ENCODE measurements at regions not wholly inside any gene's neighbourhood (a gene's known extent, or its start where the extent isn't known, plus 50 kb on each side); places are given as distances from the start of the nearest gene placed in this dataset.

- Histone ChIP-seq H3K4me1 (ENCODE audit: control insufficient read depth, insufficient read depth, low read length) (no peaks in the 10 kb centered on the region), H3K9me3 (ENCODE audit: control insufficient read depth, insufficient read depth, low read length) (no peaks in the 10 kb centered on the region), H3K27ac (ENCODE audit: low read depth, low read length) (no peak overlapping the region), H3K27me3 (ENCODE audit: control insufficient read depth, insufficient read depth, low read length) (no peaks in the 10 kb centered on the region), H3K36me3 (ENCODE audit: control insufficient read depth, insufficient read depth, low read length) (no peaks in the 10 kb centered on the region), H3K4me3 (ENCODE audit: low read depth, low read length) (no peak overlapping the region), H3K9ac (ENCODE audit: low read depth, low read length) (no peak overlapping the region)
Observed at GRCh38 chr6:71592643-71593042, 293.7 kb upstream of the RIMS1 start.

- Histone ChIP-seq H3K36me3 (ENCODE audit: control insufficient read depth, insufficient read depth, low read length) (no peaks in the 10 kb centered on the region), H3K9me3 (ENCODE audit: control insufficient read depth, insufficient read depth, low read length) (no peaks in the 10 kb centered on the region), H3K4me1 (ENCODE audit: control insufficient read depth, insufficient read depth, low read length) (0 out of 2 replicates have a peak, but pooled peaks cover 3% of the 10 kb centered on the region), H3K27me3 (ENCODE audit: control insufficient read depth, insufficient read depth, low read length) (no peaks in the 10 kb centered on the region), H3K27ac (ENCODE audit: low read depth, low read length) (no peak overlapping the region), H3K9ac (ENCODE audit: low read depth, low read length) (no peak overlapping the region), H3K4me3 (ENCODE audit: low read depth, low read length) (no peak overlapping the region)
Observed at GRCh38 chr6:71599359-71599758, 287.0 kb upstream of the RIMS1 start.

GRCh38 chr6:71602385-71603007 lies 283.9 kb upstream of the RIMS1 start:
- H3K4me3 ChIP-seq (ENCODE audit: low read depth, low read length), result no peak overlapping the region
- no peaks in the 10 kb centered on the region for H3K27me3 ChIP-seq (ENCODE audit: control insufficient read depth, insufficient read depth, low read length)
- no peaks in the 10 kb centered on the region for H3K36me3 ChIP-seq (ENCODE audit: control insufficient read depth, insufficient read depth, low read length)
- H3K9ac ChIP-seq (ENCODE audit: low read depth, low read length), result no peak overlapping the region
- H3K4me1 ChIP-seq (ENCODE audit: control insufficient read depth, insufficient read depth, low read length), result 0 out of 2 replicates have a peak, but pooled peaks cover 3% of the 10 kb centered on the region
- no peak overlapping the region for H3K27ac ChIP-seq (ENCODE audit: low read depth, low read length)
- no peaks in the 10 kb centered on the region for H3K9me3 ChIP-seq (ENCODE audit: control insufficient read depth, insufficient read depth, low read length)

- Histone ChIP-seq H3K4me3 (ENCODE audit: low read depth, low read length) (no peak overlapping the region), H3K9me3 (ENCODE audit: control insufficient read depth, insufficient read depth, low read length) (no peaks in the 10 kb centered on the region), H3K36me3 (ENCODE audit: control insufficient read depth, insufficient read depth, low read length) (no peaks in the 10 kb centered on the region), H3K27ac (ENCODE audit: low read depth, low read length) (no peak overlapping the region), H3K27me3 (ENCODE audit: control insufficient read depth, insufficient read depth, low read length) (no peaks in the 10 kb centered on the region), H3K9ac (ENCODE audit: low read depth, low read length) (no peak overlapping the region), H3K4me1 (ENCODE audit: control insufficient read depth, insufficient read depth, low read length) (0 out of 2 replicates have a peak, but pooled peaks cover 3% of the 10 kb centered on the region)
Observed at GRCh38 chr6:71603021-71603420, 283.3 kb upstream of the RIMS1 start.

- H3K36me3 ChIP-seq (ENCODE audit: control insufficient read depth, insufficient read depth, low read length), result no peaks in the 10 kb centered on the region
- no peak overlapping the region for H3K4me3 ChIP-seq (ENCODE audit: low read depth, low read length)
- no peaks in the 10 kb centered on the region for H3K27me3 ChIP-seq (ENCODE audit: control insufficient read depth, insufficient read depth, low read length)
- no peak overlapping the region for H3K27ac ChIP-seq (ENCODE audit: low read depth, low read length)
- no peaks in the 10 kb centered on the region for H3K9me3 ChIP-seq (ENCODE audit: control insufficient read depth, insufficient read depth, low read length)
- H3K4me1 ChIP-seq (ENCODE audit: control insufficient read depth, insufficient read depth, low read length), result peaks cover 10% of the 10 kb centered on the region; the same call in 1 of the 2 replicates
- H3K9ac ChIP-seq (ENCODE audit: low read depth, low read length), result no peak overlapping the region
Observed at GRCh38 chr6:71608646-71609045, 277.7 kb upstream of the RIMS1 start.

GRCh38 chr6:71619836-71620235 lies 266.5 kb upstream of the RIMS1 start:
- no peaks in the 10 kb centered on the region for H3K36me3 ChIP-seq (ENCODE audit: control insufficient read depth, insufficient read depth, low read length)
- no peak overlapping the region for H3K9ac ChIP-seq (ENCODE audit: low read depth, low read length)
- no peak overlapping the region for H3K4me3 ChIP-seq (ENCODE audit: low read depth, low read length)
- no peaks in the 10 kb centered on the region for H3K4me1 ChIP-seq (ENCODE audit: control insufficient read depth, insufficient read depth, low read length)
- H3K27ac ChIP-seq (ENCODE audit: low read depth, low read length), result no peak overlapping the region
- H3K27me3 ChIP-seq (ENCODE audit: control insufficient read depth, insufficient read depth, low read length), result no peaks in the 10 kb centered on the region
- no peaks in the 10 kb centered on the region; the same call in 1 of the 2 replicates for H3K9me3 ChIP-seq (ENCODE audit: control insufficient read depth, insufficient read depth, low read length)

- no peaks in the 10 kb centered on the region for H3K27me3 ChIP-seq (ENCODE audit: control insufficient read depth, insufficient read depth, low read length)
- H3K36me3 ChIP-seq (ENCODE audit: control insufficient read depth, insufficient read depth, low read length), result no peaks in the 10 kb centered on the region
- no peak overlapping the region for H3K9ac ChIP-seq (ENCODE audit: low read depth, low read length)
- peaks cover 8% of the 10 kb centered on the region for H3K9me3 ChIP-seq (ENCODE audit: control insufficient read depth, insufficient read depth, low read length)
- no peak overlapping the region for H3K27ac ChIP-seq (ENCODE audit: low read depth, low read length)
- no peak overlapping the region for H3K4me3 ChIP-seq (ENCODE audit: low read depth, low read length)
- H3K4me1 ChIP-seq (ENCODE audit: control insufficient read depth, insufficient read depth, low read length), result no peaks in the 10 kb centered on the region
Observed at GRCh38 chr6:71621918-71622519, 264.3 kb upstream of the RIMS1 start.

GRCh38 chr6:71642120-71642519 lies 244.2 kb upstream of the RIMS1 start:
- Histone ChIP-seq H3K9me3 (ENCODE audit: control insufficient read depth, insufficient read depth, low read length) (no peaks in the 10 kb centered on the region), H3K27ac (ENCODE audit: low read depth, low read length) (no peak overlapping the region), H3K27me3 (ENCODE audit: control insufficient read depth, insufficient read depth, low read length) (no peaks in the 10 kb centered on the region), H3K36me3 (ENCODE audit: control insufficient read depth, insufficient read depth, low read length) (no peaks in the 10 kb centered on the region), H3K4me1 (ENCODE audit: control insufficient read depth, insufficient read depth, low read length) (no peaks in the 10 kb centered on the region), H3K9ac (ENCODE audit: low read depth, low read length) (no peak overlapping the region), H3K4me3 (ENCODE audit: low read depth, low read length) (no peak overlapping the region)

- no peaks in the 10 kb centered on the region for H3K4me1 ChIP-seq (ENCODE audit: control insufficient read depth, insufficient read depth, low read length)
- H3K9ac ChIP-seq (ENCODE audit: low read depth, low read length), result no peak overlapping the region
- H3K36me3 ChIP-seq (ENCODE audit: control insufficient read depth, insufficient read depth, low read length), result no peaks in the 10 kb centered on the region
- H3K27me3 ChIP-seq (ENCODE audit: control insufficient read depth, insufficient read depth, low read length), result no peaks in the 10 kb centered on the region
- no peak overlapping the region for H3K4me3 ChIP-seq (ENCODE audit: low read depth, low read length)
- H3K27ac ChIP-seq (ENCODE audit: low read depth, low read length), result no peak overlapping the region
- H3K9me3 ChIP-seq (ENCODE audit: control insufficient read depth, insufficient read depth, low read length), result no peaks in the 10 kb centered on the region
Observed at GRCh38 chr6:71642793-71643192, 243.6 kb upstream of the RIMS1 start.

GRCh38 chr6:71645299-71645698 lies 241.1 kb upstream of the RIMS1 start:
- no peaks in the 10 kb centered on the region for H3K27me3 ChIP-seq (ENCODE audit: control insufficient read depth, insufficient read depth, low read length)
- no peaks in the 10 kb centered on the region for H3K4me1 ChIP-seq (ENCODE audit: control insufficient read depth, insufficient read depth, low read length)
- no peaks in the 10 kb centered on the region for H3K9me3 ChIP-seq (ENCODE audit: control insufficient read depth, insufficient read depth, low read length)
- H3K27ac ChIP-seq (ENCODE audit: low read depth, low read length), result no peak overlapping the region
- H3K9ac ChIP-seq (ENCODE audit: low read depth, low read length), result no peak overlapping the region
- no peaks in the 10 kb centered on the region for H3K36me3 ChIP-seq (ENCODE audit: control insufficient read depth, insufficient read depth, low read length)
- H3K4me3 ChIP-seq (ENCODE audit: low read depth, low read length), result no peak overlapping the region

GRCh38 chr6:71649915-71650314 lies 236.4 kb upstream of the RIMS1 start:
- Histone ChIP-seq H3K27me3 (ENCODE audit: control insufficient read depth, insufficient read depth, low read length) (no peaks in the 10 kb centered on the region), H3K36me3 (ENCODE audit: control insufficient read depth, insufficient read depth, low read length) (no peaks in the 10 kb centered on the region), H3K4me1 (ENCODE audit: control insufficient read depth, insufficient read depth, low read length) (no peaks in the 10 kb centered on the region), H3K4me3 (ENCODE audit: low read depth, low read length) (no peak overlapping the region), H3K9ac (ENCODE audit: low read depth, low read length) (no peak overlapping the region), H3K9me3 (ENCODE audit: control insufficient read depth, insufficient read depth, low read length) (no peaks in the 10 kb centered on the region), H3K27ac (ENCODE audit: low read depth, low read length) (no peak overlapping the region)
